ENCODE measurements at regions not wholly inside any gene's neighbourhood (a gene's known extent, or its start where the extent isn't known, plus 50 kb on each side); places are given as distances from the start of the nearest gene placed in this dataset.
"Not testable (repeated sequence)": the region's sequence is repeated elsewhere in the genome, so short reads cannot be mapped to it uniquely, and the experiment has no call there.

DNA sequence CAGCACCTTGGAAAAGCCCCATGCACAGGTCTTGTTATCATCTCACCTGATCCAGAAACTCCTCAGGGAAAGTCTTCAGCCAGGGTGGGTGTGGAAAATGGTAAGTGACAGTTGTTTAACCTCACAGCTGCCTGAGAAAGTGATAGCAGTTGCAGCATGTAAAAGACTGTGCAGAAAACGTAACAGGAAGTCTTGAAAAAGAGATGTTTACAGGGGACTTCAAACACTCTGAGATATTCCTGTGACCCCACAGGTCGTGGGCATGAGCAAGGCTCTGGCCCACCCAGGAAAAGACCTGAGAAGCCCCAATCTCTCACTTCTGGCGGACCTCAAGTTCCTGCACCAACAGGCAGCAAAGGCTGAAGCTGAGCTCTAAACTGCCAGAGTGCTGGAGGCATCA lies 826.9 kb downstream of the UQCRFS1 start:
- DNase-seq (ENCODE audit: low spot score), result no peak

DNA sequence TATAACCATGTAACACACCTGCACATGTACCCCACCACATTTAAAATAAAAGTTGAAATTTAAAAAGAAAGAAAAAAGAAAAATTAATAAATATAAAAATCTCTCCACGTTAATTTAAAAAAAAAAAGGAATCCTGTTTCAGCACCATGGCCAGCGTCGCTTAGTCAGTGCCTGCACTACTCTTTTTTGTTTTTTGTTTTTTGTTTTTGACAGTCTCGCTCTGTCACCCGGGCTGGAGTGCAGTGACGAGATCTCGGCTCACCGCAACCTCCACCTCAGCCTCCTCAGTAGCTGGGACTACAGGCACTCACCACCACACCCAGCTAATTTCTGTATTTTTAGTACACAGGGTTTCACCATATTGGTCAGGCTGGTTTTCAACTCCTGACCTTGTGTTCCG lies 835.9 kb downstream of the UQCRFS1 start:
- no peak for DNase-seq (ENCODE audit: low spot score)

DNA sequence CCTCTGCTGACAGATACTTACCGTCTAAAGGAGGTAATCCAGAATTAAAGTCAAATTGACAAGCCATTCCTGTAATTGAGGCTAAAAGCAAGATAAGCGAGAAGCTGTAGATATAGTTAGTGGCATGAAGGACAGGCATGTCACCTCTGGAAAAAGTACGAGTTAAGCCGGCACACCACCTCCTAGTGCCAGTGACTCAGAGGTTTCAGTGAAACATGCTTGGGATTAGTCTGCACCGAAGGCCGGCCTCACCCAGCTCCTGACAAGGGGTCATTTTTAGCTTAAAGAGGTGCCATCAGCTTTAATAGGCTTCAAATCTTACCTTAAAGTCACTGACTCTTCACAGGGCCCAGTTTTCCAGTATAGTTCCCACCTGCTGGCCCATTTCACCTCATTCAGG lies 838.0 kb downstream of the UQCRFS1 start:
- DNase-seq (ENCODE audit: low spot score), result no peak

DNA sequence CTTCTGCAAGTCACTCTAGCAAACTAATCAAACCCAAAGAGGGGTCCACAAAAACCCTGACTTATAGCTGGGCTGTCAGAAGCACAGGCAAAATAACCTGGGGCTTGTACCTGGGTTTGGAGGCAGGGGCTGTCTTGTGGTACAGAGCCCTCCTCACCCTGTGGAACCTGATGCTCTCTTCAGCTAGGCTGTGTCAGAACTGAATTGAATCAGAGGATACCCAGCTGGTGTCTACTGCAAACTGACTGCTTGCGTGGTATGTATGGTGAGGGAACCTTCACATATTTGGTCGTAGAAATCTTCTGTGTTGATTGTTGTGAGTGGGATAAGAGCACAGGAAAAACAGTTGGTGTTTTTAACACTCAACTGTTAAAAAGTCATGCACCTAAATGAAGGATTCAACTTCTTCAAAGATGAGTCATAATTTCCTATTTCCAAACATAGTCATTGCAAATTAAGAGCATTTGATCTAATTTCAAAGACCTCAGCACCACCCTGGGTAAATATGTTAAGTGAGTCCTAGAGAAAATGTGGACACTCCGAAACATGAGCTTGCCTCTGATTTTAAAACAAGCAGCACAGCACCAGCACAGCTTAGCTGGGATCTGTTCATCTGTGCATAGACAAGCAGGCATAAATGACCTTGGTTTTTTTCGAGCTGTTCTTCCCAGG lies 840.2 kb downstream of the UQCRFS1 start:
- no peak for DNase-seq (ENCODE audit: low spot score)

DNA sequence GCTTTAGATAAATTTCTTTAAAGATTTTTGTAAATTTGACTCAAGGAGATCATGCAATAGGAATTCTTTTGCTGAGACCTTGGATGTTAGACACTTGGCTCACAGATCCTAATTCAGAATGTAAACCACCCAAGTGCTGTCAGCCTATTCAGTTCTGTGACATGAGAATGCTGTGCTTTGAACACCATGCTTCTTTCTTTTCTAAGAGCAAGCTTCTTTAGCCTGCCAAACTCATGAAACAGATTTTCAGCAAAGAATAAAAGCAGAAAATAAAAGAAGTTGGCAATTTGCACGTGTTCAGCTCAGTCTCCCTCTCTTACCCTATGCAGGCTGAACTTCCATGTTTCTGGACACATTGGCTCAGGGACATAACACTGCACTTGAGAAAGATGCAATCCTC lies 845.8 kb downstream of the UQCRFS1 start:
- no peak for DNase-seq (ENCODE audit: low spot score)

DNA sequence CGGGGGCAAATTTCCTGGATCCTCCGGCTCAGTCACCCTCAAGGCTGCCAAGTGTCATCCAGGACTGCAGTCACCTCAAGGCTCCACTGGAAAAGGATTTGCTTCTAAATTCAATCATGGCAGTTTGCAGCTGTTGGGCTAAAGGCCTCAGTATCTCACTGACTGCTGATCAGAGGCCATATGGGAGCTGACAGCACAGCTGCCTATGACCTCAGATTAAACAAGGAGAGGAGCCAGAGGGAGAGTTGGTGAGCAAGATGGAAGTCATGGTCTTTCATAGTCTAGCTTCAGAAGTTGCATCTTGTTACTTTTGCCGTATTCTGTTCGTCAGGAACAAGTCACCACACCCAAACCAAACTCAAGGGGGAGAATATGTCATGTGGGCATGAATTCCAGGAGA lies 849.7 kb downstream of the UQCRFS1 start:
- no peak for DNase-seq (ENCODE audit: low spot score)

DNA sequence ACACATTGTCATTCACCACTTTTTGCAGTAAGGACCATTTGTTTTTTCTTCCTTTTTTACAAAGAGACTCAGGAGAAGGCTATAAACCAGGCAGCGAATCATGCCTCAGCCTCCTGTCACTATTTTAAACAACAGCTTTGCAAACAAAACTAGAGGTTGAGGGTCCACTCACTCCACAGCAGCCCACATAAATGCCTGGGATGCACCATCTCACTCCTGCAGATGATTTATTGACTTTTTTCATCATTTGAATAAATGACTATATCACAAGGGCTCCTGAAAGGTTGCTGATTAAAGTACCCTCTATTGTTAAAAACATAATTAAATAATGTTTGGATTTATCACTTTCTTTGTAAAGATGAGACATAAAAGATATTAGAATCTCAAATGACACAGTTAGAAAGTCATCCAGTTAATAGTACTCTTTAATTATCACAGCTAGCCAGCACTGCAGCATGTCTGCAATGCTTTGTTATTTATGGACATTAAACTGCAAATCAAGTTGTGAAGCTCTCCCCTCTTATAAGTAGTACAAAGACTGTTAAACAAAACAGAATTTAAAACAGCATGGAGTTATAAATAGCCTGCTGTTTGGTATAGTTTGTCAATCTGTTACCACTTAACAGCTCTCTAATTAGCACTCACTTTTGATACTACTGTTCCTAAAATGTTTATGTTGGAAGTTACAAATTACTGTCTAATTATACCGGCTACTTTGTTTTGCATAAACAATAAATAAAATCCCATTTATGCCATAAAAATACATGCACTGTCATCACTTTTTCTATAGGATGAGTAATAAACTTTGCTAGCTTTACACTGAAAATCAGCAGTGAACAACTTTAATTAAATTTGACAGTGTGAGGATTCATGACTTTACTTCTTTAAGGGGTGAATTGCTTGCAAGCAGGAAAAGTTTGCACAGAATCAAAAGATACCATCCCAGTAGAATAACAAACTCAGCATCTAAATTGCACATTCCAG lies 853.2 kb downstream of the UQCRFS1 start:
- DNase-seq (ENCODE audit: low spot score), result no peak

DNA sequence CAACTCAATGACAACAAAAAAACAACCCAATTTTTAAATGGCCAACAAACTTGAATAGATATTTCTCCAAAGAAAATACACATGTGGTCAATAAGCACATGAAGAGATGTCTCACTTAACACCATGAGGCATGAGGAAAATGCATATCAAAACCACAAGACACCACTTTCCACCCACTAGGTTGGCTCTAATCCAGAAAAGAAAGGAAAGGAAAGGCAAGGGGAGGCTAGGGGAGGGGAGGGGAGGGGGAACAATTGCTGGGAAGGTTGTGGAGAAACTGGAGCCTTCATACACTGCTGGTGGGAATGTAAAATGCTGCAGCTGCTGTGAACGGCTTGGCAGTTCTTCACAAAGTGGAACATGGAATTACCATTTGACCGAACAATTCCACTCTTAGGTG lies 854.3 kb downstream of the UQCRFS1 start:
- no peak for DNase-seq (ENCODE audit: low spot score)

DNA sequence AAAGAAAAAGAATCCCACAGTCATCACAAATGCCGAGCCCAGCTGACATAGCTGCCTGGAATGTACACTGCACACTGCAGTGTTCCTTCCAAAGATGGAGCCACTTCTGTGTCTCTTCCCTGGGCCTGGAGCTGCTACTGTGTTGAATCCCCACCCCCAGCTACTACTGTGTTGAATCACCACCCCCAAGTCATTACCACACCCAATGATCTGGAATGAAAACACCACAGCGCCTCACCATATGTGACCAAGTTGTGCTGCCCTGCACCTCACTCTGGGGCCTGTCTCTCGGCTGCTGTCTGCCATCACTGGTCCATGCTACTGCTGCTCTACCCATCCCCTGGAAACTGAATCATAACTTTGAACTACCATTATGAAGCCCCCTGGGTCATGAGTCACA lies 861.2 kb downstream of the UQCRFS1 start:
- DNase-seq (ENCODE audit: low spot score), result no peak

DNA sequence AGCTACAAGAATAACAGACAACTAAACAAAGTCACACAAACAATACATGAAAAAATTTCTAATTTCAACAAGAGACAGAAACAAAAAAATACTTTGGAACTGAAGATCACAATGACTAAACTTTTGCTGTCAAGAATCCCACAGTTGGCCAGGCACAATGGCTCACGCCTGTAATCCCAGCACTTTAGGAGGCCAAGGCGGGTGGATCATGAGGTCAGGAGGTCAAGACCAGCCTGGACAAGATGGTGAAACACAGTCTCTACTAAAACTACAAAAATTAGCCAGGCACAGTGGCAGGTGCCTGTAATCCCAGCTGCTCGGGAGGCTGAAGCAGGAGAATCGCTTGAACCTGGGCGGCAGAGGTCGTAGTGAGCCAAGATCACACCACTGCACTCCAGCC lies 861.6 kb downstream of the UQCRFS1 start:
- not testable (repeated sequence) for DNase-seq (ENCODE audit: low spot score)

DNA sequence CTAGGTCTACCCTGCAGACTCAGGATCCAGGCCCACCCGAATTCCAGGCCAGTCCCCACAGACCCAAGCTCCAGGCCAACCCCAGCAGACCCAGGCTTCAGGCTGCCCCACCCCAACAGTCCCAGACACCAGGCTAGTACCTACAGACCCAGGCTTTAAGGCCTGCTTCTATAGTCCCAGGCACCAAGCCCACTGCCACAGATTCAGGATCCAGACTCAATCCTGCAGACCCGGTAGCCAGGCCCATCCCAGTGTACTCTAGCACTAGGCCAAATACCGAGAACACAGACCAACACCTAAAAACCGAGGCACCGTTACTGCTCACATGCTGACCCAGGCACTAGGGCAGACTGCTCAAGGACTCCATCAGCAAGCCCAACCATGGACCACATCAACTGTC lies 862.3 kb downstream of the UQCRFS1 start:
- DNase-seq (ENCODE audit: low spot score), result no peak

DNA sequence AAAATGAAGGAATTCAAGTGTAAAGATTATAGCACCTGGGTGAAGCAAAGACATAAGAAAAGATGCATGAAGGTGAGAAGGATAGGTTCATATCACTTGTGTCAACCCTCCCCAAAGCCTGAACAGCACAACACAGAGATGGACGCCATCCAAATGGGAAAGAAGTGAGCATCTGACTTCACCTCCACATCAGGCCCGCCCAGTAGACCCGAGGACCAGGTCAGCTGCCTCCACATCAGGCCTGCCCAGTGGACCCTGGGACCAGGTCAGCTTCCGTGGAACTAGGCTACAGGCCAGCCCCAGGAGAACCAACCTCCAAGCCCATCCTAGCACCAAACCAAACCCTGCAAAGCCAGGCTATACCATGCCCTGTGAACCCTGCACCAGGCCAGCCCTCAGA lies 862.9 kb downstream of the UQCRFS1 start:
- no peak for DNase-seq (ENCODE audit: low spot score)

DNA sequence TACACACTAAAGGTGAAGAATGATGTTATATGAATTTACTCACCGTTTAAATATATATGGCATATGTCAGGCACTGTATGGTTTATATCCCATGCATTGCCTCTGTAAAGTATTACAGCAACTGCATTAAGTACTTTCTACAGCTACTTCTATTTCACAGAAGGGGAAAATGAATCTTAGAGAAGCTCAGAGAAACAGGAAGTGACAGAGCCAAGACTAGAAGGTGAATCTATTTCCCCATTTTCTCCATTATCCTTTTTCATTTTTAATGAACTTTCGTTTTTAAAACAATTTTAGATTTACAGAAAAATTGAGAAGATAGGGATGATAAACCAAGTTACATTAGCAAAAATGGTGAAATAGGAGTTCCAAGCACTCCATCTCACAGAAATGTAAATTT lies 863.3 kb downstream of the UQCRFS1 start:
- no peak for DNase-seq (ENCODE audit: low spot score)

DNA sequence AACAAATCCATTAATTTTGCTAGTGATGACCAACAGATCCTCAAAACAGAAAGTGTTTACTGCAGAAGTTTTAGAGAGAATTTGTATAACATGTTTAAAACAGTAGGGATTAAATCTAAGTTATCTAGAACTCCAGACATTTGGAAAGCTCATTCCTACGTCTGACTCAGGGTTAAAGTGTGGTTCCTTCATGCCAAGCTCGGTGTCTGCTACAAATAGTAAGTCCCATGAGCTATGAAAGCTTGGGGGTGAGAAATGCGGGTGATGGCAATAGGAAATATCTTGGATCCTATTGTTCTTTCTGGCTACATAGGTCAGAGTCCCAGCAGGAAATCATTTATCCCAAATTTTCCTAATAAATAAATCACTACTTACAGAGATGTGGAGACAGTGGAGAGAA lies 867.1 kb downstream of the UQCRFS1 start:
- DNase-seq (ENCODE audit: low spot score), result no peak

DNA sequence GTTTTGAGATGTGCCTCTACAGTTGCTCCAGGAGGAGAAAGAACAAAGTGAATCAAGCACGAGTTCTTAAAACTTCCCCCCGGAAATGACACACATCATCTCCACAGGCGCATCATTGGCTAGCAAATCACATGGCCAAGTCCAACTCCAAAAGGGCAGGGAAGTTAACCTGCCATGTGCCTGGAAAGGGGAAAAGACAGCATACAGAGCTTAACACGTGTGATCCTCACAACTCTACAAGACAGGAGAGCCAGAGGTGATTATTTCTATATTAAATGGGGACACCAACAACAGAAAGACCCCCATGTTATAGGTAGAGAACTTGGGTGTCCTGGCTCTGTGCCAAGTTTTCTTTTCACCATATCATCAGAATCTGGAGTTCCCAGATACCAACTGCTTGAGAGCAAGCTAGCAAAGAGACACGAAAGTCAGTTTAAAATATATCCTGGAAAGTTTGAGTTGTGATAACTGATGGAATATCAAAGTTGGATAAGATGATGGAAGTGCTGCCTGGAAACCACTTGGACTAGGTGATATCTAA lies 871.1 kb downstream of the UQCRFS1 start:
- DNase-seq (ENCODE audit: low spot score), result no peak

DNA sequence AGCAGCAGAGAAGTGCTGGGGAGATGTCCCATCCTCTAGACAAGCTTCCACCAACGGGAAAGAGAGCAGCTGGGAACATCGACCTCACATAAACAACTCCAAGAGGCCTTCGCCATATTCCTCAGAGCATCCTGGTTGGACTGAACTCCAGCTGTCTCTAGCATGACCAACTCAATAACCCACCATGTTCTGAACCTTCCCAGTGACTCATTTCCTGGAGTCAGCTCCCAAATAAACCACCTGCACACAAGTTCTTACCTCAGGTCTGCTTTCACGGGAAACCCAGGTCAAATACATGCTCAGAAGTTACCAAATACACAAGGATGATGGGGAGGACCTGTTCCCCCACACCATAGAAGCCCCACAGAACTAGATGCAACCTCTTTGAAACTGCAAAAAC lies 878.5 kb downstream of the UQCRFS1 start:
- no peak for DNase-seq (ENCODE audit: low spot score)

DNA sequence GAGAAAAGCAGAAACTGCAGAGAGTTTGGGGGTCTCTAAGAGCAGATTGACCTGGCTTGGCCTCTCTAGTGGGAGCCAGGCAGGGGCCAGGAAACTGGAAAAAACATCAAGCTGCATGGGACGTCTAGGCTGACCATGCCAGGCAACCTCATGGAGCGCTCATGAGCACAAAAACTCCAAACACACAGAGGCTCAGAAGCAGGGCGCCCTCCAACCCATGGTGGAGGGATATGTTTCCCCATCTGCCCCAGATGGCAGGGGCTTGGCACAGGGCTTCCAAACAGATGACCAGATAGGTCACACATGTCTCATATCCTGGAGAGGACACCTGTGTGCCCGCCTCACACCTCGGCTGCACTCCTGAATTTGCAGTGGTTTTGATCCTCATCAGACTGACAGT lies 879.0 kb downstream of the UQCRFS1 start:
- no peak for DNase-seq (ENCODE audit: low spot score)

DNA sequence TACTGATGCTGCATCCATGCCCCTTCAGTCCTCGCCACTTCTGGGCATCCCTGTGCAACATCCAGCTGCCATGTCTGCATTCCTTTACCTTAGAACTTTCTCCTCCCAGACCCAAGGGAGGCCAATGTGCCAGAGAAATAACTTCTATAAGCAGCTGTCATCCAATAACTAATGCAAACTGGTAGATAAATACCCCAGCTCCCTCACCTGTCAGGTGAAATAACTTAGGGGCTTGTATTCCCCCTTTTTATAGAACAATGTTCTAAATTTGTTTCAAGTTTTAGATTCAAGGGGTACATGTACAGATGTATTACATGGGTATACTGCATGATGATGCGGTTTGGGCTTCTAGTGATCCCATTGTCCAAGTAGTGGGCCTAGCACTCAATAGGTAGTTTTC lies 880.1 kb downstream of the UQCRFS1 start:
- no peak for DNase-seq (ENCODE audit: low spot score)

DNA sequence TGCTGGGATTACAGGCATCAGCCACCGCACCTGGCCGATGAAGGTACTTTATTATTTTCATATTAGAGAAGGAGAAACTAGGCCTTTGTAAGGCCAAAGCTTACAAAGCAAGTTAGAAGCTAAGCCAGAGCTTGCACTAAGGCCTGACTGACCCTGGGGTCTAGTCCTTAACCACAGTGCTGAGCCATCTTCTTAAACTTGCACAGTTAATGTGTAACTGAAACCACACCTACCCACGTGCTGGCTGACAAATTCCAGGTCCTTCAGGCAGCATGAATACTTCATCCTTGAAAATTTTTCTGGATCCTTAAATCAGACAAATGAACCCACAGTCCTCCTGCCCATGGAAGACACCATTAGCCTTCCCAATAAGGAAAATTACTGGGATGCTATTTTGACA lies 880.6 kb downstream of the UQCRFS1 start:
- DNase-seq (ENCODE audit: low spot score), result no peak

DNA sequence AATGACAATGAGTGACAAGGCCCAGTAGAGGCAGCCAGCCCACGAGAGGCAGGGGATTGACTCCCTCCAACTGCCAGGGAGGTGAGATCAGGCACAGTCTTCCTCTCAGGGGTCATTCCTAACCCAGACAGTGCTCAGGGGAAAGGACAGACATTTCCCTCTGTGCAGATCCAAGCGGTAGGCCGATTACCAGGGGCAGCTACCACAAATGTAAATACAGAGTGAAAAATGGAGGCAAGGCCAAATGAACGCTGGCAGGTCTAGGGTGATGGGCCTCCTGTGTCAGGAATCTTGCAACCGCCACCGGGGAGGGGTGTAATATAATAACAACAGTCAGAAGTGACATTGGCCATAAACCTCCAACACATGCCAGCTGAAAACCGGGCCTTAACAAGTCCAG lies 881.4 kb downstream of the UQCRFS1 start:
- no peak for DNase-seq (ENCODE audit: low spot score)

DNA sequence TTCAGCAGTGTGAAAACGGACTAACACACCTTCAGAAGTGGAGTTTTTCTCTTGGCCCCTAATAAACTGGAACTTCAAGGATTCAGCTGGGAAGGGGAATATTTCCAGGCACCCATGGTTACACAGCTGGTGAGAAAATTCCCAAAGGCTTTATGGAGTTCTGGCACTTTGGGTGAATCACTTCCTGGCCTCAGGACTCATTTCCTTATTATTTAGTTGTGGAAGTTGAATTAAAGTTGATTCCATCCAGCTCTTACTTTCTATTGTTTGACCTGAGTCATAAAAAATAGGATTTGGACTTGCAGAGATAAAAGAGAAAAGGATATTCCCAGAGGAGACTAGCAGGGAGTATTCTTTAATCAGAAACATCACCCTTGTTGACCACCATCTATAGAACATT lies 882.1 kb downstream of the UQCRFS1 start:
- DNase-seq (ENCODE audit: low spot score), result no peak

DNA sequence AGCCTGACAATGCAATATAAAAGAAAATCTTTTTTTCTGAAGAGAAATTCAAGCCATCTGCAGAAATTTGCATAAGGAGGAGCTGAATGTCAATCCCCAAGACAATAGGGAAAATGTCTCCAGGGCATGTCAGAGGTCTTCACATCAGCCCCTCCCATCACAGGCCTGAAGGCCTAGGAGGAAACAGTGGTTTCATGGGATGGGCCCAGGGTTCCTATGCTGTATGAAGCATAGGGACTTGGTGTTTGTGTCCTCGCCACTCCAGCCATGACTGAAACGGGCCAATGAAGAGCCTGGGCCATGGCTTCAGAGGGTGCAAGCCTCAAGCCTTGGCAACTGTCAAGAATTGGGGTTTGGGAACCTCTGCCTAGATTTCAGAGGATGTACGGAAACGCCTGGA lies 883.5 kb downstream of the UQCRFS1 start:
- DNase-seq (ENCODE audit: low spot score), result no peak

DNA sequence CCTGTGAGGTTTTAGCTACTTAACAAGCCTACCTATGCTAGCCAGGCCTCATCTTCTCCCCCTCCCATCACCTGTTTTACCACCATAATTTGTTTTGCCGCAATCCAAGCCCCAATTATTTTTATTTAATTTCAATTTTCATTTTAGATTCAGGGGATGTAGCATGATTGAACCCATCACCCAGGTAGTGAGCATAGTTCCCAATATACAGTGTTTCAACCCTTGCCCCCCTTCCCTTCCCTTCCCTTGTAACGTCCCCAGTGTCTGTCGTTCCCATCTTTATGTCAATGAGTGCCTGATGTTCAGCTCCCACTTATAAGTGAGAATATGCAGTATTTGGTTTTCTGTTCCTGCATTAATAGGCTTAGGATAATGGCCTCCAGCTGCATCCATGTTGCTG lies 885.0 kb downstream of the UQCRFS1 start:
- no peak for DNase-seq (ENCODE audit: low spot score)

Data from D341Med (cell line).